Adipocyte (in vitro differentiated cells): ENCODE measurements at regions not wholly inside any gene's neighbourhood (a gene's known extent, or its start where the extent isn't known, plus 50 kb on each side); places are given as distances from the start of the nearest gene placed in this dataset.

ENCODE experiments used
- DNase-seq: peaks from one replicate; pipeline ENCODE4 v3.0.0-alpha.2; 2015; ENCODE audit warnings: low read depth
- H3K27me3 ChIP-seq: replicated peaks from 2 replicates; pipeline ENCODE4 v1.7.0; 2013; ENCODE audit warnings: mild to moderate bottlenecking, low read length, moderate library complexity; ENCODE audit not compliant: control insufficient read depth, insufficient read depth
- H3K36me3 ChIP-seq: 2 replicates; pipeline ENCODE4 v1.7.0; 2013; ENCODE audit warnings: low read length, mild to moderate bottlenecking, moderate library complexity; ENCODE audit not compliant: control insufficient read depth, insufficient read depth, severe bottlenecking
- H3K4me1 ChIP-seq: 2 replicates; pipeline ENCODE4 v1.7.0; 2013; ENCODE audit warnings: mild to moderate bottlenecking, low read length, moderate library complexity; ENCODE audit not compliant: control insufficient read depth, insufficient read depth
- H3K4me3 ChIP-seq: 2 replicates; pipeline ENCODE4 v1.7.0; 2013; ENCODE audit warnings: mild to moderate bottlenecking, low read length, moderate library complexity
- H3K9ac ChIP-seq: 2 replicates; pipeline ENCODE4 v1.7.0; 2013; ENCODE audit warnings: mild to moderate bottlenecking, low read length, moderate library complexity
- H3K9me3 ChIP-seq: 2 replicates; pipeline ENCODE4 v1.7.0; 2013; ENCODE audit warnings: mild to moderate bottlenecking, low read length, moderate library complexity; ENCODE audit not compliant: control insufficient read depth

- no peaks in the 10 kb centered on the region for H3K4me1 ChIP-seq
- no peak for DNase-seq
- H3K36me3 ChIP-seq = no peaks in the 10 kb centered on the region
- no peaks in the 10 kb centered on the region for H3K27me3 ChIP-seq
- H3K9ac ChIP-seq = no peak overlapping the region
- no peak overlapping the region for H3K4me3 ChIP-seq
- no peaks in the 10 kb centered on the region for H3K9me3 ChIP-seq
Measured at GRCh38 chr9:73665253-73665652, 513.6 kb downstream of the ANXA1 start.

GRCh38 chr9:73667749-73668148 lies 516.1 kb downstream of the ANXA1 start:
- peak; percentile 23 for DNase-seq

DNA sequence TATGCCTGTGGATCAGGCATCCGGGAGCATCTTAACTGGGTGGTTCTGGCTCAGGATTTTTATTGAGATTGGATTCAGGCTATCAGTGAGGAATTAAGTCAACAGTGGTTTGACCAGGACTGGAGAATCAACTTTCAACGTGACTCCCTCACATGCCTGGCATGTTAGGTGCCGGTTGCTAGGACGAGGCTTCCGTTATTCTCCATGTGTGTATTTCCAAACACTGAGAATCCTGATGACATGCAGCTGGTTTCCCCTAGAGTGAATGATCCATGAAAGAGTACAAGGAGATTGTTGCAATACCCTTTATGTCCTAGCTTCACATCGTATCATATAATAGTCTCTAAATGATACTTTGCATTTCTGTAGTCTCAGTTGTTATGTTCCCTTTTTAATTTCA lies 529.2 kb downstream of the ANXA1 start:
- no peaks in the 10 kb centered on the region for H3K36me3 ChIP-seq
- H3K9ac ChIP-seq = no peak overlapping the region
- H3K4me3 ChIP-seq = no peak overlapping the region
- H3K27me3 ChIP-seq = no peaks in the 10 kb centered on the region
- H3K9me3 ChIP-seq = peaks cover 12% of the 10 kb centered on the region
- H3K4me1 ChIP-seq = peaks cover 8% of the 10 kb centered on the region
- no peak for DNase-seq

More at GRCh38 chr9:73667749-73668148, 516.1 kb downstream of the ANXA1 start:
- no peaks in the 10 kb centered on the region for H3K36me3 ChIP-seq
- no peaks in the 10 kb centered on the region for H3K4me1 ChIP-seq
- no peak overlapping the region for H3K4me3 ChIP-seq
- H3K9me3 ChIP-seq = no peaks in the 10 kb centered on the region
- no peaks in the 10 kb centered on the region for H3K27me3 ChIP-seq
- no peak overlapping the region for H3K9ac ChIP-seq

DNA sequence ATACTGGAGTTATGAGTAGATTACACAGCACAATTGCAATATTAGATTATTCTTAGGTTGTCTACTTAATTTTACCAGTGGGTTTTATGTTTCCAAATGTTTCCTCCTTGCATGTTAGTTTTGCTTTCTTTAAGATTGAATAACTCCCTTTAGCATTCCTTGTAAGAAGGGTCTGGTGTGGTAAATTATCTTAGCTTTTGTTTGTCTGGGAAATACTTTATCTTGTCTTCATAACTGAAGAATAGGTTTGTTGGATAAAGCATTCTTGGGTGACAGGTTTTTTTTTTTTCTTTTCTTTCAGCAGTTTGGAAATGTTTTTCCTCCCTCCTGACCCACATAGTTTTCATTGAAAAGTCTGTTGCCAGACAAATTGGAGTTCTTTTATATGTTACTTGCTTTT lies 531.1 kb downstream of the ANXA1 start:
- no peak overlapping the region for H3K4me3 ChIP-seq
- H3K4me1 ChIP-seq = peaks cover 8% of the 10 kb centered on the region
- no peaks in the 10 kb centered on the region for H3K36me3 ChIP-seq
- no peak for DNase-seq
- no peak overlapping the region for H3K9ac ChIP-seq
- no peaks in the 10 kb centered on the region for H3K27me3 ChIP-seq
- H3K9me3 ChIP-seq = peaks cover 12% of the 10 kb centered on the region

- H3K36me3 ChIP-seq = no peaks in the 10 kb centered on the region
- peaks cover 9% of the 10 kb centered on the region for H3K4me1 ChIP-seq
- H3K9ac ChIP-seq = peak overlapping the region; percentile 2
- H3K4me3 ChIP-seq = no peak overlapping the region
- peak; percentile 76 for DNase-seq
- H3K9me3 ChIP-seq = peaks cover 12% of the 10 kb centered on the region
- no peaks in the 10 kb centered on the region for H3K27me3 ChIP-seq
Measured at GRCh38 chr9:73683862-73684591, 532.4 kb downstream of the ANXA1 start.

GRCh38 chr9:73684601-73685000 lies 532.9 kb downstream of the ANXA1 start:
- no peak overlapping the region for H3K4me3 ChIP-seq
- no peaks in the 10 kb centered on the region for H3K27me3 ChIP-seq
- peak; percentile 1 for DNase-seq
- peaks cover 12% of the 10 kb centered on the region for H3K9me3 ChIP-seq
- H3K9ac ChIP-seq = peak overlapping the region; percentile 2
- peaks cover 15% of the 10 kb centered on the region for H3K4me1 ChIP-seq
- H3K36me3 ChIP-seq = no peaks in the 10 kb centered on the region

DNA sequence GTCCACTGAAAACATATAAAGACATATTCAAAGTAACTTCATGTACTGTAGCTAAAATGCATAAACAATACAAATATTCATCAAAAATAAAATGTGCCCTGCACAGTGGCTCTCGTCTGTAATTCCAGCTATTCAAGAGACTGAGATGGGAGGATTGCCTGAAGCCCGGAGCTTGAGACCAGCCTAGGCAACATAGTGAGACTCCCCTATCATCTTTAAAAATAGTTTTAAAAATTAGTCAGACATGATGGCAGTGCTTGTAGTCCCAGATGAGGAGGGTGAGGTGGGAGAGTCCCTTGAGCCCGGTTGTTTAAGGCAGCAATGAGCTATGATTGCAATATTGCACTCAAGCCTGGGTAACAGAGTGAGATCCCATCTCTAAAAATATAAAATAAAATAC lies 534.1 kb downstream of the ANXA1 start:
- peaks cover 20% of the 10 kb centered on the region for H3K4me1 ChIP-seq
- no peaks in the 10 kb centered on the region for H3K36me3 ChIP-seq
- DNase-seq = no peak
- H3K4me3 ChIP-seq = no peak overlapping the region
- H3K9ac ChIP-seq = no peak overlapping the region
- H3K9me3 ChIP-seq = peaks cover 12% of the 10 kb centered on the region
- no peaks in the 10 kb centered on the region for H3K27me3 ChIP-seq

- Histone ChIP-seq H3K9ac (no peak overlapping the region), H3K9me3 (no peaks in the 10 kb centered on the region), H3K36me3 (no peaks in the 10 kb centered on the region), H3K27me3 (no peaks in the 10 kb centered on the region), H3K4me1 (peaks cover 18% of the 10 kb centered on the region), H3K4me3 (no peak overlapping the region)
- DNase-seq = no peak
Measured at GRCh38 chr9:73689051-73689870, 537.6 kb downstream of the ANXA1 start.

GRCh38 chr9:73701415-73702057 lies 549.9 kb downstream of the ANXA1 start:
- no peak overlapping the region for H3K9ac ChIP-seq
- no peak for DNase-seq
- no peaks in the 10 kb centered on the region for H3K27me3 ChIP-seq

GRCh38 chr9:73714294-73714693 lies 562.6 kb downstream of the ANXA1 start:
- no peak overlapping the region for H3K9ac ChIP-seq

More at GRCh38 chr9:73701415-73702057, 549.9 kb downstream of the ANXA1 start:
- H3K9me3 ChIP-seq = no peaks in the 10 kb centered on the region
- no peaks in the 10 kb centered on the region for H3K36me3 ChIP-seq
- no peaks in the 10 kb centered on the region for H3K4me1 ChIP-seq
- H3K4me3 ChIP-seq = no peak overlapping the region

GRCh38 chr9:73715591-73715990 lies 563.9 kb downstream of the ANXA1 start:
- no peak for DNase-seq
- H3K36me3 ChIP-seq = no peaks in the 10 kb centered on the region
- no peak overlapping the region for H3K9ac ChIP-seq
- no peaks in the 10 kb centered on the region for H3K27me3 ChIP-seq
- no peak overlapping the region for H3K4me3 ChIP-seq
- no peaks in the 10 kb centered on the region for H3K4me1 ChIP-seq
- no peaks in the 10 kb centered on the region for H3K9me3 ChIP-seq

More at GRCh38 chr9:73714294-73714693, 562.6 kb downstream of the ANXA1 start:
- DNase-seq = peak; percentile 22
- Histone ChIP-seq H3K9me3 (no peaks in the 10 kb centered on the region), H3K4me1 (no peaks in the 10 kb centered on the region), H3K4me3 (no peak overlapping the region), H3K27me3 (no peaks in the 10 kb centered on the region), H3K36me3 (no peaks in the 10 kb centered on the region)
